ENCODE measurements at regions not wholly inside any gene's neighbourhood (a gene's known extent, or its start where the extent isn't known, plus 50 kb on each side); places are given as distances from the start of the nearest gene placed in this dataset.

- no peak overlapping the region for H3K4me3 ChIP-seq (ENCODE audit: low read depth, low read length)
- DNase-seq (ENCODE audit: low read depth) = no peak
- TF ChIP-seq CTCF (IDR thresholded peaks at IDR 0.05; ENCODE audit: control insufficient read depth, extremely low read depth, insufficient read depth) = no peak
These were observed 113.9 kb upstream of the DYRK2 start for GRCh38 chr12:67534681-67535080.

GRCh38 chr12:67535176-67535575 is 113.4 kb upstream of the DYRK2 start:
- TF ChIP-seq CTCF (IDR thresholded peaks at IDR 0.05; ENCODE audit: control insufficient read depth, extremely low read depth, insufficient read depth) = no peak
- H3K4me3 ChIP-seq (ENCODE audit: low read depth, low read length) = no peak overlapping the region
- no peak for DNase-seq (ENCODE audit: low read depth)

- no peak for DNase-seq (ENCODE audit: low read depth)
- no peak for TF ChIP-seq CTCF (IDR thresholded peaks at IDR 0.05; ENCODE audit: control insufficient read depth, extremely low read depth, insufficient read depth)
These were observed 112.6 kb upstream of the DYRK2 start for GRCh38 chr12:67535971-67536370.

GRCh38 chr12:67539329-67539728 is 109.2 kb upstream of the DYRK2 start:
- no peak for DNase-seq (ENCODE audit: low read depth)
- no peak overlapping the region for H3K4me3 ChIP-seq (ENCODE audit: low read depth, low read length)
- TF ChIP-seq CTCF (IDR thresholded peaks at IDR 0.05; ENCODE audit: control insufficient read depth, extremely low read depth, insufficient read depth) = no peak

More at GRCh38 chr12:67535971-67536370, 112.6 kb upstream of the DYRK2 start:
- H3K4me3 ChIP-seq (ENCODE audit: low read depth, low read length) = no peak overlapping the region

- TF ChIP-seq CTCF (IDR thresholded peaks at IDR 0.05; ENCODE audit: control insufficient read depth, extremely low read depth, insufficient read depth) = no peak
- no peak for DNase-seq (ENCODE audit: low read depth)
- H3K4me3 ChIP-seq (ENCODE audit: low read depth, low read length) = no peak overlapping the region
These were observed 108.6 kb upstream of the DYRK2 start for GRCh38 chr12:67539946-67540345.

- no peak overlapping the region for H3K4me3 ChIP-seq (ENCODE audit: low read depth, low read length)
- TF ChIP-seq CTCF (IDR thresholded peaks at IDR 0.05; ENCODE audit: control insufficient read depth, extremely low read depth, insufficient read depth) = no peak
- DNase-seq (ENCODE audit: low read depth) = no peak
These were observed 107.5 kb upstream of the DYRK2 start for GRCh38 chr12:67540920-67541624.

GRCh38 chr12:67541625-67541991 is 106.9 kb upstream of the DYRK2 start:
- no peak overlapping the region for H3K4me3 ChIP-seq (ENCODE audit: low read depth, low read length)
- DNase-seq (ENCODE audit: low read depth) = no peak
- TF ChIP-seq CTCF (IDR thresholded peaks at IDR 0.05; ENCODE audit: control insufficient read depth, extremely low read depth, insufficient read depth) = no peak
